ENCODE measurements at regions not wholly inside any gene's neighbourhood (a gene's known extent, or its start where the extent isn't known, plus 50 kb on each side); places are given as distances from the start of the nearest gene placed in this dataset.

DNA sequence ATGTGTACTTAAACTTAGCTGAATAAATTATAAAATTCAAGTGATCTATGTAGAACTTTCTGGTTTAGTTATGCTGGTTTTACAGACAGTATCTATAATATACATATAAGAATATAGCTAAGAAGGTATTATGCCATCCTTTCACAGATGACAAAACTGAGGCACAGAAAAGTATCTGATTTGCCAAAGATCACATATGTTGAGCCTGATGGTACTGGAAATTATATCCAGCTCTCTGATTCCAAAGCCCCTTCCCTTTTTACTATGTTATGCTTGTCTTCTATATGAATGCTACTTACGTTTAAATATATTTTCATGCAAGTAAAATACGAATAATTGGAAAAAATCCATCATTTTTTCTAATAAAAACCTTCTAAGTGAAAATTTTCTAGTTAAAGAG is 1631.3 kb downstream of the DPP10 start:
- no peak for ATAC-seq (replicated peaks)
- Mint-ChIP-seq H3K36me3 (no peaks in the 10 kb centered on the region), H3K4me1 (no peaks in the 10 kb centered on the region), H3K9me3 (peaks cover 3% of the 10 kb centered on the region in 2 donors), H3K27ac (no peak overlapping the region), H3K27me3 (no peaks in the 10 kb centered on the region), H3K4me3 (no peak overlapping the region)
- DNase-seq: no peak

DNA sequence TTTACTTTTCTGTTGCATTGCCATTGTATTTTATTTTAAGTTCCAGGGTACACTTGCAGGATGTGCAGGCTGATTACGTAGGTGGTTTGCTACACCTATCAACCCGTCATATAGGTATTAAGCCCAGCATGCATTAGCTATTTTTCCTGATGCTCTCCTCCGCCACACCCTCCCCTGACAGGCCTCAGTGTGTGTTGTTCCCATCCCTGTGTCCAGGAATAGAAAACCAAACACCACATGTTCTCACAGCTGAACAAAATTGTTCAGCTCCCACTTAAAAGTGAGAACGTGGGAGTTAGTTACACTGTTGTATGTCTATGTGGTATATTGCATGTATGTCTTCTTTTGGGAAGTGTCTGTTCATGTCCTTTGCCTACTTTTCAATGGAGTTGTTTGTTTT is 1631.7 kb downstream of the DPP10 start:
- Mint-ChIP-seq H3K4me3 (no peak overlapping the region), H3K4me1 (no peaks in the 10 kb centered on the region), H3K9me3 (peaks cover 2 to 3% of the 10 kb centered on the region in 2 donors), H3K27ac (no peak overlapping the region), H3K36me3 (no peaks in the 10 kb centered on the region), H3K27me3 (no peaks in the 10 kb centered on the region)
- ATAC-seq (replicated peaks) (no peak), DNase-seq (no peak)

DNA sequence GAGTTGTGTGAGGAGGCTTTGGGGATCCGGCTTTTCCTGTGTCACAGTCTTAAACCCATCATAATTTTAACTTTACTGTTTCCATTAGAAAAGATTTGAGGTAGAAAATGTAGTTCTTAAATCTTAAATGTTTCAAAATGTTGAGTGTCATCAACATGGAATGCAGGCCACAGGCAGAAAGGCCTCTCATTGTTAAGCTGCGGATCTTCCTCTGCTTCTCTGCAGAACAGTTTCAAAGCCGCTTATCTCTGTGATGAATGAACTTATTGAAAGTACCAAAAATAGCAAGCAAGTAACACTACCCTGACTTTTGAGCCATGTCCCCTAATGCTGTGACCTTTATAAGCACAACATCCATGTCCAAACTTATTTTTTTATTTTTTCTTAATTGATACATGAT is 1645.8 kb downstream of the DPP10 start:
- Mint-ChIP-seq H3K27ac (no peak overlapping the region), H3K4me1 (no peaks in the 10 kb centered on the region), H3K9me3 (peaks cover 4 to 5% of the 10 kb centered on the region in 2 donors), H3K27me3 (no peaks in the 10 kb centered on the region), H3K4me3 (no peak overlapping the region), H3K36me3 (no peaks in the 10 kb centered on the region)
- ATAC-seq (replicated peaks) (no peak), DNase-seq (no peak)

DNA sequence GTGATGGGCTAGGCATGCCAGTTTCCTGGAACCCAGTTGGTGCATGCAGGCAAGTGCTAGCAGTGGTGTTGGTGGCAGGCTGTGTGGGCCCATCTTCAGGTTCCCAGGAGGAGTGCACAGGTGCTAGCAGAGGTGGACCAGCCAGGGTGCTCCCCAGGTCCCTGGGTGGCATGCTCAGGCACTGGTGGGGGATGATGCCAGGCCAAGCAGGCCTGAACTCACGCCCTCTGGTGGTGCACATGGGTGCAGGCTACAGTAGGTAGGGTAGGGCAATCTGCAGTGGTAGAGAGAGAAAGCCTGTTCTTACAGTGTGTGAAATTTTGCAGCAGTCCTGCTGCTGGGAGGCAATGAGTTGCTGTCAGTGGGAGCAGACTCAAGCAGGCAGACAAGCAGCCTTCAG is 1651.8 kb downstream of the DPP10 start:
- Mint-ChIP-seq H3K9me3 (peaks cover 11 to 12% of the 10 kb centered on the region in 2 donors), H3K36me3 (no peaks in the 10 kb centered on the region), H3K27ac (no peak overlapping the region), H3K27me3 (no peaks in the 10 kb centered on the region), H3K4me1 (no peaks in the 10 kb centered on the region), H3K4me3 (no peak overlapping the region)
- ATAC-seq (replicated peaks) (peak in 1 of 2 donors; percentile 33), DNase-seq (no peak)

DNA sequence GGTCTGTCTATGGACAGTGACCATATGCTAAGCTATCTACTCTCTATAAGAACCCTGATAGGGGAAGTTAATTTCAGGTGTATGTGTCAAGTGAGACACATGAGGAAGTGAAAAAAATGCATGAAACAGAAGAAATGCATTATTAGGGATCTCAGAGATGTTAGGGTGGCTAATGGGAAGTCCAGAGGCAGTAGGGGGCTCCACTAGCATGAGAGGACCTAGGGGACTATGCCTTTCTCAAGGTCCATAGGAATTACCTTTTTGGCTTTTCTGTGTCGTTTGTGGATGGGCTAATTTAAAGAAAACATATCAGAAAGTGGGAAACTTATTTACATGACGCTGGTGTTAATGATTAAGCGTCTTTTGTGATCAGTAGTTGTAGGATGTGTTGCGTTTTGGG is 1653.2 kb downstream of the DPP10 start:
- Mint-ChIP-seq H3K36me3 (no peaks in the 10 kb centered on the region), H3K27me3 (no peaks in the 10 kb centered on the region), H3K4me3 (no peak overlapping the region), H3K27ac (no peak overlapping the region), H3K9me3 (peaks cover 8 to 9% of the 10 kb centered on the region in 2 donors), H3K4me1 (no peaks in the 10 kb centered on the region)
- ATAC-seq (replicated peaks) (no peak), DNase-seq (no peak)

DNA sequence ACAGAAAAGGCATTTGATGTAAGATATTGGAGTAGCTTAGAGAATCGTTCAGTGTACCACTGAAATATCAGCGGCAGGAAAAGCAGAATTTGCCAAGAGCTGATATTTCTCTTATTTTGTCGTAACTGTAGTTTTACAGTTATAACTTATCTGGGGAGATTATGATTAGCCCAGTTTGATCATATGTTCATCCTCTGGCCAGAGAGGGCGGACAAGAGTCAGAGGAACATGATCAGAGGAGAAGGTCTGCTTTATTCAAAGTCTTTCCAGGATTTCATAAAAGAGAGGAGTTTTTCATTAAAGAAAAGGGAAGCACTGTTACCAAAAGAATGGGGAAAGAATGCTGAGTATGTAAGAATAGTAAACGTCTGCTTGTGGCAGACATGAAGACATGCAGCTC is 1655.6 kb downstream of the DPP10 start:
- no peak overlapping the region for H3K27ac Mint-ChIP-seq
- no peaks in the 10 kb centered on the region for H3K4me1 Mint-ChIP-seq
- ATAC-seq (replicated peaks): no peak
- no peaks in the 10 kb centered on the region for H3K36me3 Mint-ChIP-seq
- no peak overlapping the region for H3K4me3 Mint-ChIP-seq
- no peak for DNase-seq
- no peaks in the 10 kb centered on the region for H3K27me3 Mint-ChIP-seq
- H3K9me3 Mint-ChIP-seq: peaks cover 7 to 12% of the 10 kb centered on the region in 2 donors

DNA sequence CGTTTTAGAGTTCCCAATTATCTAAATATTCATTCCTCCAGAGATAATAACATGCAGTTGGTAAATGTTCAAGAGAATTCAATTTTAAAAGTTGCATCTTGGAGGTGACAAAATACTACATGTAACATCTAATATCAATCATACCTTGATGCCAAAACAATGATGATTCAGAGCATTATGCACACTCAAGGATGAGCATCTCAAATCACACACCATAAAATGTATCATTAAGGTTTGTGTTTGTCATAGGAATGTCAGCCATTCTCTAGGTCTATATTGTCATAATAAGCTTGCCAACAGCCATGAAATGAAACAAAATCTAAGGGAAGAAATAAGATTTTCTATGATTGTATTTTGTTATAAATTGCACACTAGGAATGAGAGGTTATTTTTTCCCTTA is 1667.0 kb downstream of the DPP10 start:
- ATAC-seq (replicated peaks) (no peak), DNase-seq (no peak)
- Mint-ChIP-seq H3K27ac (no peak overlapping the region), H3K36me3 (no peaks in the 10 kb centered on the region), H3K9me3 (peaks cover 0 to 1% of the 10 kb centered on the region in 2 donors), H3K27me3 (no peaks in the 10 kb centered on the region), H3K4me1 (no peaks in the 10 kb centered on the region), H3K4me3 (no peak overlapping the region)

DNA sequence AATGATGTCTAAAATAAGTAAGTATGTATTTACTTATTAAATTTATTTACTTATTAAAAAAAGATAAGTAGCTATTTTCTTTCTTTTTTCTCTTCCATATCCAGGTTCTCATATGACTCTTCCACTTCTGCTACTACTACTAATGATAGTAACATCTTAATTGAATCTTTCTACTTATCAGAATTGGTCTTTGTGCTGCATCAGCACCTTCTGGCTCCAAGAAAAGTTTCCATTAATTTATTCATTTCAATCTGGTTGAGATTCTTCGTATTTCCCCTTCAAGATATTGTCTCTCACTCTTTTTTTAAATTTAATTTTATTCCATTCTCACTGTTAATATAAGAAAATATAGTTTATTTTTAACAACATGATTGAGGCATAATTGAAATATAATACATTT is 1675.4 kb downstream of the DPP10 start:
- H3K27me3 Mint-ChIP-seq: no peaks in the 10 kb centered on the region
- H3K36me3 Mint-ChIP-seq: no peaks in the 10 kb centered on the region
- ATAC-seq (replicated peaks): no peak

DNA sequence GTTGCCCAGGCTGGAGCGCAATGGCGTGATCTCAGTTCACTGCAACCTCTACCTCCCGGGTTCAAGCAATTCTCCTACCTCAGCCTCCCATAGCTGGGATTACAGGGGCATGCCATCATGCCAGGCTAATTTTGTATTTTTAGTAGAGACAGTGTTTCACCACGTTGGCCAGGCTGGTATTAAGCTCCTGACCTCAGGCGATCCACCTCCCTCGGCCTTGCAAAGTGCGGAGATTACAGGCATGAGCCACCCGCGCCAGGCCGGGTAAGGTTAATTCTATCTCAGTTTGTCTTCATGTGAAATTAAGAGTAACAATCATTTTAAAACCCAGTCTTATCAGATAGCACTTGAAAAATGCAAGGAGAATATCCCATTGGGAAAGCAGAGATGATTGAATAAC is 1681.7 kb upstream of the DDX18 start:
- no peak overlapping the region for H3K27ac Mint-ChIP-seq
- peaks cover 6% of the 10 kb centered on the region in 2 donors for H3K9me3 Mint-ChIP-seq
- no peaks in the 10 kb centered on the region for H3K36me3 Mint-ChIP-seq
- no peaks in the 10 kb centered on the region for H3K27me3 Mint-ChIP-seq
- ATAC-seq (replicated peaks) (no peak), DNase-seq (no peak)
- no peaks in the 10 kb centered on the region for H3K4me1 Mint-ChIP-seq
- H3K4me3 Mint-ChIP-seq: no peak overlapping the region

More for the DNA sequence above, 1675.4 kb downstream of the DPP10 start:
- H3K4me1 Mint-ChIP-seq: no peaks in the 10 kb centered on the region
- no peak overlapping the region for H3K27ac Mint-ChIP-seq
- no peak overlapping the region for H3K4me3 Mint-ChIP-seq
- peaks cover 8 to 11% of the 10 kb centered on the region in 2 donors for H3K9me3 Mint-ChIP-seq
- DNase-seq: no peak

DNA sequence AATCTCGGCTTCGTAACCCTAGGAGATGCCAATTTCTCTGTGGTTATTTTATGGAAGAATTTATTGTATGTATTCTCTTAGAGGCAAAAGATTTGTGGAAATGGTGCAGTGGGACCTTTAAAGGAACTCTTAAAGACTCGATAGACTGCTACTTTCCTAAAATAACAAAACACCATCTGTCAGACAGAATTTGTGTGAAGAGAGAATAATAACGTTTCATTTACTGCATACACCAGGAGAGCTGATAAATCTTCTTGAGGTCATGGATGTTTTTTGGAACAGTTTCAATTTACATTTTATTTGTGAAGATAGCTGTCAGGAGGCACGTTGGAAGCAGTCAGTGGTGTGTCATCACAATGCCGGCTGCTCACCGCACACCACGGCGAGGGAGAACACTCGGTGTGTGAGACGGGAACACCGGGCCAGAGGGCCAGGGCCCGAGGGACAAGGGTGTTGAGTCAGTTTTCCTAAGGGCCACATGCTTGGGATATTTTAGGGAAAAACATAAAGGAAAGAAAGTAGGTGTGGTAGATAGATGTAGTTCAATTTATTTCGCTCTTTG is 1681.0 kb upstream of the DDX18 start:
- no peak for ATAC-seq (replicated peaks)
- Mint-ChIP-seq H3K27ac (no peak overlapping the region), H3K36me3 (no peaks in the 10 kb centered on the region), H3K4me3 (no peak overlapping the region), H3K27me3 (no peaks in the 10 kb centered on the region), H3K4me1 (no peaks in the 10 kb centered on the region), H3K9me3 (peaks cover 6% of the 10 kb centered on the region in 2 donors)
- DNase-seq: no peak

DNA sequence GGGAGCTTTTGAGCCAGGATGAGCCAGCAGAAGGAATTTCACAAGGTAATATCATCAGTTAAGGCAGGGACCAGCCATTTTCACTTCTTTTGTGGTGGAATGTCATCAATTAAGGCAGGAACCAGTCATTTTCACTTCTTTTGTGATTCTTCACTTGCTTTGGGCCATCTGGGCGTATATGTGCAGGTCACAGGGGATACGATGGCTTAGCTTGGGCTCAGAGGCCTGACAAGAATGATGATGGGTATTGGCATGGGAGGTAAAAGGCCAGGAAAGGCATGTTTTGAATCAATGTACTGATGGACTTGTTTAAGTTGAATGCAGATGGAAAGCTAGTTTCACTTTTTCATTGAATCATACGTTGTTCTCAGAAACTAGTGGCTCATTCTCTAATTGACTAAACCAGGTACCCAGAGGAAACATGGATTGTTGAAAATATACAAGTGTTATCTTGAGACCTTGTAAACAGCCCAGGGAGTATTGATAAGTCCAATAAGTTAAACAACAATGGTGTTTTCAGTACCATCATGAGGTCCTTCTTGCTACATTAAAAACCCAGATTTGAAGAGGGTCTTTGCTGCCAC is 1672.5 kb upstream of the DDX18 start:
- no peak for ATAC-seq (replicated peaks)

DNA sequence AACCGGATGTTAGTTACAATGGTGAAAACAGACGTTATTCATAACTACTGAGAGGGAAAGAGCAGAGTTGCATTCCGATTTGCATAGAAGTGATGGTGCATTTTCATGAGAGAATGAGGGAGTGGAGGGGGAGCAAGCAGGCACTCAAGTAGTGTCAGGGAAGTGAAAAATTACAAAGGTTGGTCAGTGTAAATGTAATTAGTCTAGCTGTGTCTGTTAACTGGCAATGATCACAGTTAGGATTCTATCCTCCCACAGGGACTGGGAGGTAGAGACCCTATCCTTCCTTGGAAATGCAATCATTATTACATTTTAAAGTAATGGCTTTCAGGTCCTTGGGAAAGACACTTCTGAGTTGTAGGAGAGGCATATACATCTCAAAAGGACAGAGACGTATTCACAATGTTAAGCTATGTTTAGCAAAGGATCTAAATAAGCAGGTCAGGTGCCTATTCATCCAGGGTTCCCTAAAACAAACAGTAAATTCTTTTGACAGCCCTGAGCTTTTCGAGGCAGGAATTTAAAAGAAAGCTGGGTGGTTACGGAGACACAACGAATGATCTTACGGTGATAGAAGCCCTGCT is 1671.8 kb upstream of the DDX18 start:
- peaks cover 3 to 10% of the 10 kb centered on the region in 2 donors for H3K9me3 Mint-ChIP-seq
- DNase-seq (no peak), ATAC-seq (replicated peaks) (no peak)
- H3K4me1 Mint-ChIP-seq: no peaks in the 10 kb centered on the region
- H3K27me3 Mint-ChIP-seq: no peaks in the 10 kb centered on the region
- no peak overlapping the region for H3K27ac Mint-ChIP-seq
- H3K4me3 Mint-ChIP-seq: no peak overlapping the region
- no peaks in the 10 kb centered on the region for H3K36me3 Mint-ChIP-seq

More for the DNA sequence above, 1672.5 kb upstream of the DDX18 start:
- Mint-ChIP-seq H3K4me1 (no peaks in the 10 kb centered on the region), H3K4me3 (no peak overlapping the region), H3K27me3 (no peaks in the 10 kb centered on the region), H3K27ac (no peak overlapping the region), H3K36me3 (no peaks in the 10 kb centered on the region), H3K9me3 (peaks cover 3 to 12% of the 10 kb centered on the region in 2 donors)
- no peak for DNase-seq

DNA sequence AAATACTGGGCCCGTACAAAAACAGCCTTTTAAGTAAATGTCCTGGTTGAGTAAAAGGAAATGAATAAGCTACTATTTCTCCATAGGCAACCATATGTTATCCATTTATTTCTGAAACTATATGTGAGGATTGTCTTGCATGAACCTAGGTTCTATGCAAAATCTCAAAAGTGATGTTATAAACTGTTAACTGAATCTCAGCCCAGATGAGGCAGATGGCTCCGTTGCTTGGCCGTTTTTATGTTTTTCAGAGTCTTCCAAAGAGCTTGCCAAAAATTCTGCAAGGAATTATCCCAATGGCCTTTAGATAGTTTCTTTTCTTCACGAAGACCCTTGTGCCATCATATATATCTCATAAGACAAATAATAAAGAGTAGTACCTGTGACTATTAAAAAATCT is 1669.5 kb upstream of the DDX18 start:
- no peak for ATAC-seq (replicated peaks)
- no peaks in the 10 kb centered on the region for H3K27me3 Mint-ChIP-seq

DNA sequence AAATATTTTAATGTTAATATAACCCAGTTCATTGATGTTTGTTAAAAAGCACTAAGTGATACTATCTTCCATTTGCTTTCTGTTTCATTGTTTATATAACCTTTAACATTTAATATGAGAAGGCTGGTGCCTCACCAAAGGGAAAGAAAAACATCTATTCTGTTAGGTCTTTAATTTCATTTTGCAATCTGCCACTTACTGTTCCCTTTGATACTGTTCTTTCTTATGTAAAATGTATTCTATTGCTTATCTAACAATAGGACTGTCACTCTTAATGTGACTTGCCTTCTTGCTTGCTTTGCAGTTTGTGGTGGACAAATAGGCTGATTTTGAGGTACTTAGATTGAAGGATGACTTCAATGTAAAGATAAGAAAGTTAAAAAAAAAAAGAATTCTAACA is 1666.1 kb upstream of the DDX18 start:
- peaks cover 7 to 12% of the 10 kb centered on the region in 2 donors for H3K9me3 Mint-ChIP-seq
- H3K4me1 Mint-ChIP-seq: no peaks in the 10 kb centered on the region
- DNase-seq (no peak), ATAC-seq (replicated peaks) (no peak)
- H3K27ac Mint-ChIP-seq: no peak overlapping the region
- H3K4me3 Mint-ChIP-seq: no peak overlapping the region
- no peaks in the 10 kb centered on the region for H3K27me3 Mint-ChIP-seq
- H3K36me3 Mint-ChIP-seq: no peaks in the 10 kb centered on the region

More for the DNA sequence above, 1669.5 kb upstream of the DDX18 start:
- no peak overlapping the region for H3K4me3 Mint-ChIP-seq
- no peak for DNase-seq
- H3K9me3 Mint-ChIP-seq: peaks cover 0 to 10% of the 10 kb centered on the region in 2 donors
- no peaks in the 10 kb centered on the region for H3K36me3 Mint-ChIP-seq
- H3K4me1 Mint-ChIP-seq: no peaks in the 10 kb centered on the region
- H3K27ac Mint-ChIP-seq: no peak overlapping the region

DNA sequence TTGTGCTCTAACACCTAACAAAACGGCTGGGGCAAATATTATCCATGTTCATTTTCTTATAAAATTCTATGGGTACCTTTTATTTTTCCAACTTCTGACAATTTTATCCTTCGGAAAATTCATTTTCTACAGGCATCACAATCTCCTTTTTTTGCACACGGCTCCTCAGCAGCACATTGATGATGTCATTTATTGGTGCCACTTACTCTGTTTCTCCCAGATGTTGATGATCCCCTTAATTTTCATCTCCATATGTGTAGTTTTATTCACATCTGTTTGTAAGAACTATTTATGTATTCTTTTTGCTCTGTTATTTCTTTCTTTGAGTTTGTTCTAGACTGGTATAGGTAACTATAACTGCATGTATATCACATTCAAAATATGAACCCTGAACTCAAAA is 1660.8 kb upstream of the DDX18 start:
- no peaks in the 10 kb centered on the region for H3K36me3 Mint-ChIP-seq

More for the DNA sequence above, 1660.8 kb upstream of the DDX18 start:
- Mint-ChIP-seq H3K27me3 (no peaks in the 10 kb centered on the region), H3K9me3 (peaks cover 15 to 19% of the 10 kb centered on the region in 2 donors), H3K4me3 (no peak overlapping the region), H3K4me1 (no peaks in the 10 kb centered on the region), H3K27ac (no peak overlapping the region)
- no peak for ATAC-seq (replicated peaks)
- DNase-seq: no peak

Data from stimulated activated naive B cell treated with anti-CD40 and anti-IgM and Interleukin-4, amounts not matched to agents 10 μg/mL and 1 μg/mL and 100 μg/mL, for 72 hours (primary cell).